DND-41 (cell line): ENCODE measurements at regions not wholly inside any gene's neighbourhood (a gene's known extent, or its start where the extent isn't known, plus 50 kb on each side); places are given as distances from the start of the nearest gene placed in this dataset.
"Not testable (repeated sequence)": the region's sequence is repeated elsewhere in the genome, so short reads cannot be mapped to it uniquely, and the experiment has no call there.

Source experiments
- ATAC-seq: fragments of 200-7000 bp; cut with Tn5 transposase; 3 replicates; pipeline ENCODE4 v1.9.1; 2021; ENCODE audit warnings: low read depth; ENCODE audit not compliant: insufficient read depth
- DNase-seq: peaks from one replicate; pipeline ENCODE4 v3.0.0-alpha.2; 2020
- H2AFZ ChIP-seq: 2 replicates; pipeline ENCODE4 v1.6.0; 2012; ENCODE audit warnings: low read depth, low read length
- H3K27ac ChIP-seq: 2 replicates; pipeline ENCODE4 v1.5.1; 2012; ENCODE audit warnings: low read length, inconsistent platforms
- H3K27me3 ChIP-seq: fragments of 200-600 bp; sonication (generic); 2 replicates; pipeline ENCODE4 v1.6.0; 2012; ENCODE audit warnings: low read length, mild to moderate bottlenecking, inconsistent platforms; ENCODE audit not compliant: insufficient read depth, poor library complexity
- H3K36me3 ChIP-seq: 2 replicates; pipeline ENCODE4 v1.5.1; 2012; ENCODE audit warnings: low read length, inconsistent platforms; ENCODE audit not compliant: insufficient read depth
- H3K4me1 ChIP-seq: 2 replicates; pipeline ENCODE4 v1.5.1; 2012; ENCODE audit warnings: mild to moderate bottlenecking, low read length; ENCODE audit not compliant: insufficient read depth
- H3K4me2 ChIP-seq: 2 replicates; pipeline ENCODE4 v1.6.0; 2012; ENCODE audit warnings: mild to moderate bottlenecking, moderate library complexity, low read length, inconsistent platforms; ENCODE audit not compliant: insufficient read depth
- H3K4me3 ChIP-seq, 2 experiments: fragments of 200-600 bp in 1 of 2; shearing (Covaris generic) in 1 of 2; 2 replicates each; pipeline ENCODE4 v1.5.1; 2012 to 2016; ENCODE audit warnings: inconsistent platforms in 2 of 2, low read length in 2 of 2, mild to moderate bottlenecking in 2 of 2, low read depth in 1 of 2, moderate library complexity in 1 of 2
- H3K79me2 ChIP-seq: 2 replicates; pipeline ENCODE4 v1.6.0; 2012; ENCODE audit warnings: low read length, inconsistent platforms; ENCODE audit not compliant: insufficient read depth
- H3K9ac ChIP-seq: 2 replicates; pipeline ENCODE4 v1.6.0; 2012; ENCODE audit warnings: low read depth, mild to moderate bottlenecking, inconsistent platforms, low read length, moderate library complexity
- H3K9me3 ChIP-seq: 2 replicates; pipeline ENCODE4 v1.5.1; 2012; ENCODE audit warnings: low read length, moderate library complexity, mild to moderate bottlenecking, inconsistent platforms; ENCODE audit not compliant: insufficient read depth, severe bottlenecking
- H4K20me1 ChIP-seq: 2 replicates; pipeline ENCODE4 v1.6.0; 2012; ENCODE audit warnings: low read length; ENCODE audit not compliant: insufficient read depth
- EZH2 ChIP-seq: IDR thresholded peaks from 3 replicates; pipeline ENCODE4 v1.6.1; 2012; ENCODE audit warnings: borderline replicate concordance, low read depth, mild to moderate bottlenecking, moderate library complexity, low read length, inconsistent platforms; ENCODE audit not compliant: severe bottlenecking
- TF ChIP-seq, protein P1 (sequence below): IDR thresholded peaks from 2 replicates; pipeline ENCODE4 v1.5.1; 2012; ENCODE audit warnings: borderline replicate concordance, low read length, moderate library complexity, mild to moderate bottlenecking; ENCODE audit not compliant: poor library complexity, severe bottlenecking; ENCODE audit errors: extremely low read depth

DNA sequence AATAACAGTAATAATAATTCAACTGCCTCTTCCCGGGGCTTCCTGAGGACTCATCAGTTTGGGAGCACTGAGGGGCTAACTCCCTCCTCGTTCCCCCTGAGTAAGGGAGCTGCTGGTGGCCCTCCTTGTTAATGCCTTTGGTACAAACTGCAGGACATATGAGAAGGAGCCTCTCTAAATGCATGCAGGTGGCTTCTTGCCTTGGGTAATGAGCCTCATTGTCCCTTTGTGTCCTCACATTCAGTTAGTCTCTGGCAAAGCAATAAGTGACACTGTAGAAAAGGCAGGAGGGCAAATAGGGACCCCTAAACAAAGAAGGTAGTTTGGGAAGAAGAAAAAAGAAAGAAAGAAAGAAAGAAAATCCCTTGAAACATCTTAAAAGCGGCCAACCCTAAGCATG is 95.4 kb upstream of the ERCC6L2 start:
- no peak for TF ChIP-seq EZH2
- TF ChIP-seq, protein P1, sequence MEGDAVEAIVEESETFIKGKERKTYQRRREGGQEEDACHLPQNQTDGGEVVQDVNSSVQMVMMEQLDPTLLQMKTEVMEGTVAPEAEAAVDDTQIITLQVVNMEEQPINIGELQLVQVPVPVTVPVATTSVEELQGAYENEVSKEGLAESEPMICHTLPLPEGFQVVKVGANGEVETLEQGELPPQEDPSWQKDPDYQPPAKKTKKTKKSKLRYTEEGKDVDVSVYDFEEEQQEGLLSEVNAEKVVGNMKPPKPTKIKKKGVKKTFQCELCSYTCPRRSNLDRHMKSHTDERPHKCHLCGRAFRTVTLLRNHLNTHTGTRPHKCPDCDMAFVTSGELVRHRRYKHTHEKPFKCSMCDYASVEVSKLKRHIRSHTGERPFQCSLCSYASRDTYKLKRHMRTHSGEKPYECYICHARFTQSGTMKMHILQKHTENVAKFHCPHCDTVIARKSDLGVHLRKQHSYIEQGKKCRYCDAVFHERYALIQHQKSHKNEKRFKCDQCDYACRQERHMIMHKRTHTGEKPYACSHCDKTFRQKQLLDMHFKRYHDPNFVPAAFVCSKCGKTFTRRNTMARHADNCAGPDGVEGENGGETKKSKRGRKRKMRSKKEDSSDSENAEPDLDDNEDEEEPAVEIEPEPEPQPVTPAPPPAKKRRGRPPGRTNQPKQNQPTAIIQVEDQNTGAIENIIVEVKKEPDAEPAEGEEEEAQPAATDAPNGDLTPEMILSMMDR, result no peak
- no peak overlapping the region for H3K27ac ChIP-seq
- no peak overlapping the region for H3K4me3 ChIP-seq
- H3K79me2 ChIP-seq, result no peaks in the 10 kb centered on the region
- H3K4me2 ChIP-seq, result no peak overlapping the region
- H3K27me3 ChIP-seq, result peaks cover 3% of the 10 kb centered on the region
- no peaks in the 10 kb centered on the region for H3K9me3 ChIP-seq
- no peak overlapping the region for H2AFZ ChIP-seq
- no peak for DNase-seq
- H3K36me3 ChIP-seq, result no peaks in the 10 kb centered on the region
- no peaks in the 10 kb centered on the region for H3K4me1 ChIP-seq
- no peaks in the 10 kb centered on the region for H4K20me1 ChIP-seq
- H3K9ac ChIP-seq, result no peak overlapping the region
- ATAC-seq, result no peak

DNA sequence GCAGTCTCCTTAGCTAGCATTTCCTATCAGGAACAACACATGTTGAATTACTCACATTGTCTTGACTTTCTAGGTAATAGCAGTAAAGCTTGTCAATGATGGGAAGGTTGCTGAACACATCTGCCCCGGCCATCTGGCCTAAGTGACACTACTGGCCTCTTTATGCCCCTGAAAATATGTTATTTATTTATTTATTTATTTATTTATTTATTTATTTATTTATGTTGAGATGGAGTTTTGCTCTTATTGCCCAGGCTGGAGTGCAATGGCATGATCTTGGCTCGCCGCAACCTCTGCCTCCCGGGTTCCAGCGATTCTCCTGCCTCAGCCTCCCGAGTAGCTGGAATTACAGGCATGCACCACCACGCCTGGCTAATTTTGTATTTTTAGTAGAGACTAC is 95.9 kb upstream of the ERCC6L2 start:
- DNase-seq, H3K27me3 ChIP-seq, H3K79me2 ChIP-seq, H3K27ac ChIP-seq, H3K9me3 ChIP-seq, H4K20me1 ChIP-seq, H3K36me3 ChIP-seq, H3K4me2 ChIP-seq, H3K4me1 ChIP-seq, ATAC-seq, H3K9ac ChIP-seq, H2AFZ ChIP-seq, H3K4me3 ChIP-seq: not testable (repeated sequence)

DNA sequence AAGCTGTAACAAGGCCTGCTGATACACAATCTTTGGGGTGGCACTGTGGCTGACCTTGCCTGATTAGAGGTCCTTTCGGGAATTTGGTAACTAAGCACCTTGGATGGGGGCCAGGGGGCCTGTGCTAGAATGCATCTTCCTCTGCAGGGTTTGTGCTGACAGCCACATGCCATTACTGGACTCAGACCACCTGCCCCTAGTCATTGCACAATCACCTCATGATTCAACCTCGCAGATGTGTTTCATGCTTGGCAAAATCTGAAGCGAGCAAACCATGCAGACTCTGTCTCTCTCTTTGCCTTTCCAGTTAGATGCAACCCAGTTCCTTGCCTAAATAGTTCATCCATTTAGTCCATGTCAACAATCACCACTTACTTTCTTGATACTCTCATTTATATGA is 96.5 kb upstream of the ERCC6L2 start:
- Histone ChIP-seq H3K4me1 (no peaks in the 10 kb centered on the region), H3K36me3 (no peaks in the 10 kb centered on the region), H3K4me2 (no peak overlapping the region), H3K79me2 (no peaks in the 10 kb centered on the region), H3K9ac (no peak overlapping the region), H3K27me3 (peaks cover 3% of the 10 kb centered on the region), H2AFZ (no peak overlapping the region), H3K27ac (no peak overlapping the region), H4K20me1 (no peaks in the 10 kb centered on the region), H3K4me3 (no peak overlapping the region), H3K9me3 (no peaks in the 10 kb centered on the region)
- no peak for ATAC-seq
- DNase-seq, result no peak
- TF ChIP-seq EZH2, result no peak
- TF ChIP-seq, protein P1, result no peak

DNA sequence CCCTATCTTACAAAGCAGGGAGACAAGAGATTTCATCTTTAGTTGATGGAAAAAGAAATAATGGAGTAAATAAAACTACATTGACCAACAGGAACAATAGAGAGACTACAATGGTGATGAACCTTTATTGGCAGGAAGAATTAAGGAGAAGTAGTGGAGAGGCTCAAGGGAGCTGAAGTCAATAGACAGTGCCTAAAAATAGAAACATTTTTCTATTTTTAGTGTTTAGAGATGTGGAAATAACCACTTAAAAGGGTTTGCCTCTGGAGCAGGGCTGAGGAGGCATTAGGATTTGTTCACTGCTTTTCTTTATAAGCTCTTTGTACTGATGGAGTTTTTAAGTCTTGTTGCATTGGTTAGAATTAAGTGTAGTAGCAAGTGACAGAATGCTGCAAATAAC is 98.4 kb upstream of the ERCC6L2 start:
- Histone ChIP-seq H3K9me3 (no peaks in the 10 kb centered on the region), H3K4me1 (no peaks in the 10 kb centered on the region), H3K4me3 (no peak overlapping the region), H3K79me2 (no peaks in the 10 kb centered on the region), H3K9ac (no peak overlapping the region), H3K27me3 (peaks cover 15% of the 10 kb centered on the region), H2AFZ (no peak overlapping the region), H3K27ac (no peak overlapping the region), H4K20me1 (no peaks in the 10 kb centered on the region), H3K4me2 (no peak overlapping the region), H3K36me3 (no peaks in the 10 kb centered on the region)
- no peak for TF ChIP-seq EZH2
- TF ChIP-seq, protein P1, result no peak
- DNase-seq, result no peak
- ATAC-seq, result no peak
